HG02571 (cell line): ENCODE measurements at regions not wholly inside any gene's neighbourhood (a gene's known extent, or its start where the extent isn't known, plus 50 kb on each side); places are given as distances from the start of the nearest gene placed in this dataset.

Experiments
- ATAC-seq: cut with Tn5 transposase; IDR thresholded peaks from one replicate; pipeline ENCODE4 v1.9.1; 2021; ENCODE audit warnings: mild to moderate bottlenecking, moderate library complexity; ENCODE audit not compliant: unreplicated experiment

DNA sequence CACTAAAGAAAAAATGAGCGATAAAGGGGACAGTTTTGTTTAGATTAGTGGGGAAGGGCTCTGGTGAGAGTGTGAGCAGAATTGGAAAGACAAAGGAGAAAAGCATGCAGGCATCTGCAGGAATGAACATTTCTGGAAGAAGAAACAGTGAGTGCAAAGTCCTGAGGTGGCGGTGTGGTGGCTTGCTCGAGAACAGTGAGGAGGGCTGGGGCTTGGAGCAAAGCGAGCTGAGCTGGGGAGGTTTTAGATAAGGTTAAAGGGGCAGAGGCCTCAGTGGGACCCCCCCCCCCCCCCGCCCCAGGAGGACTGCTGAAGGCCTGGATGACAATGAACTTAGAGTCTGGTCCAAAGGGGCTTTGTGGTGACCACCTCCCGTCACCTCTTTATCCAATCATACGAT lies 202.7 kb upstream of the MVB12B start:
- ATAC-seq, result no peak

DNA sequence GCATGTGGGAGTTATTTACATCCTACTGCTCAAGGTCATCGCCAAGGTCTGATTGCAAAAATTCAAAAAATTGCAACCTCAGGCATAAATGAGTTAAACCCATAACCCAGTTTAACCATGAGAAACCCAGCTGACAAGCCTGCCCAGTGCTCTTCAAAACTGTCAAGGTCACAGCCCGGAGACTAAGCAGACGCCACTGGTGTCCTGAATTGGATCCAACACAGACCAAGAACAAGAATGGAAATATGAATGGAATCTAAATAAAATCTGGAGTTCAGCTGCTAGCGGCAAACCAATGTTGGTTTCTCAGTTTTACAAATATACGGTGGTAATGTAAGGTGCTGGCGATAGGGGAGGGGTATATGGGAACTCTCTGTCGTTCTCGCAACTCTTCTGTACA lies 201.5 kb upstream of the MVB12B start:
- no peak for ATAC-seq

DNA sequence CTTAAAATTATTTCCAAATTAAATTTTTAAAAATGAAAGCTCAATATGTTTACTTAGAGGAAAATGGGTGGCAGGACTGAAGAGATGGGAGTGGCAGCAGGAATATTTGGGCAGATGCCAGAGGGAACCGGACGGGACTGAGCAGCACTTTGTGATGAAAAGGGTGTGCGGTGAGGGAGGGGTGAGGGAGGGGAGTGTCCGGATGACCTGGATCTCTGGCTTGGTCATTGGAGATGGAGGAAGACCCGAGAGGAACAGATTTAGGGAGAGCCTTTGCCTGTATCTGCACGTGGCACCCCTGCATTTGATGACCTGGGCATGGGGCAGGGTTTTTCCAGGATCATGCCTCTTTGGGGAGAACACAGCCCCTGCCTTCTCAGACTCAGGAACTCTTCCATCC lies 201.1 kb upstream of the MVB12B start:
- ATAC-seq, result no peak

DNA sequence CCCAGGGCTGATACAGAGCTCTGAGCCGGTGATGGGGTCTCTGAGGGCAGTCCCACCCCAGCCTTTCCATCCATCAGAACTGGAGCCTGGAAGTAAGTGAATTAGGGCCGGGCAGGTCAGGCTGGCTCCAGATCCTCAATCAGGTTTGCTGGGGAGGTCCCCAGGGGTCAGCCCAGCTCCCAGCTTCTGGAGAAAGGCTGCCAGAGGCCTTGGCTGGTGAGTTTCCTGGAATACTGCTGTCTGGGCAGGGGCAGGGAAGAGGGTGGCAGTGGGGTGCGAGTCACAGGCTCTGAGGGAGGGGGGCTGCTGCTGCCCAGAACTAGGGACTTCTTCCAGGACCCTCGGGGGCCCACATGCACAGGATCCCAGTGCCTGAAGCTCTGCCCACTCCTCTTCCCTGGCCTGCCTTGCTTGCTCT lies 200.6 kb upstream of the MVB12B start:
- ATAC-seq, result no peak

DNA sequence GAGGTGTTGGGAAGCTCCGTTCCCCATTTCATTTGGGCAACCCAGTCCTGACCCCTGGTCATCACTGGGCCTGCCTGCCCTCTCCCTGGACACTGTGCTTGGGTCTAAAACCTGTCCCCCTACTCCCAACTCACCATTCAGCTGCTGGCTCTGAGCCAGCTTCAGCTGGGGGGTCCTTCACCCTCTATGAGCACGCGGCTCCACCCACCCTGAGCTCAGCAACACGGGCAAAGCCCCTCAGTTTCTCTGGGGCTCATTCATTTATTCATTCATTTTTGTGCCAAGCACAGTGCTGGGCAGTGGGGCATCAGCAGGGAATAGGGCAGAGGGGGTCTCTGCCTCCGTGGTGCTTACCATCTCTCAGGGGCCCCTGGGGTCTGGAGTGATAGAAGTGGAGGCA lies 199.8 kb upstream of the MVB12B start:
- no peak for ATAC-seq

DNA sequence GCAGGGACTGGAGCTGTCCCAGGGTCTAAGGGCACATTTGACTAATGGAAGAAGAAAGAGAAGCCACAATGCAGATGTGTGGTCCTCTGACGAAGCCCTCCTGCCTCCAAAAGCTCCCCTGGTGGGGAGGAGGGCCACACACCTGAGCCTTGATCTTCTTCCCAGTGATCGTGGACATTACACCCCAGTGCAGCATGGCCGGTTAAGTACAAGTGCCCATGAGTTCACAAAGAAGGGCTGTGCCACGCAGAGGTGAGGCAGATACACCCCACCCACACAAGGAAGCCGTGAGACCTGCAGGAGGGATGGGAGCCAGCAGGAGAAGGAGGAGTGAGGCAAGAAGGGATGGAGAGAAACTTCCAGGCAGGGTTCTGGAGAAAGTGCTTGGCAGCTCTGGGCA lies 199.0 kb upstream of the MVB12B start:
- ATAC-seq, result no peak

DNA sequence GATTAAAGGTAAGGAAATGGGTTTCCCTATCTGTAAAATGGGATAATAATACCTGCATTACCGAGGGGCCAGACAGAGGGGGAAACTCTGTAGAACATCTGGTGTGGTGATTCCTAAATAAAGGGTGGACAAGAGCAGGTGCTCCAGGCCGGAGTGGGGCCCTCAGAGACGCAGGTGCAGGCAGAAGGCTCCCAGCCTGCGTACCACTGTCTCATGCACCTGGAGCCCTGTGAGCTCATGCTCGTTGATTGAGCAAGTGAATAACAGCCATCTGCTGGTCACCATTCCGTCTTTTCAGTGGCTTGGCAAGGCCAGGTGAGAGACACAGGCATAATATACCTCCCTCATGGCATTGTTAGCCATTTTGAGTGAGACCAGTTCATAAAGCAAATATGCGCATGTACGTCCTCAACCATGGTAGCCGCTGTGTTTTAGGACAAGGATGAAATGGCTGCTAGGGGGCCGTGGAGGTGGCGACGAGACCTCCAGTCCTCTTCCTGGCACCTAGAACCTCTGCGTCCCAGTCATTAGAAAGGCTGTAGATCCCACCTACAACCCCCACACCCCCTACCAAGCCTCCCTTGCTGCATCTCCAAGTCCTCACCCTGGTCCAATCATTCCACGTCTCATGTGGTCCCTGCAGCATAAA lies 198.0 kb upstream of the MVB12B start:
- no peak for ATAC-seq

DNA sequence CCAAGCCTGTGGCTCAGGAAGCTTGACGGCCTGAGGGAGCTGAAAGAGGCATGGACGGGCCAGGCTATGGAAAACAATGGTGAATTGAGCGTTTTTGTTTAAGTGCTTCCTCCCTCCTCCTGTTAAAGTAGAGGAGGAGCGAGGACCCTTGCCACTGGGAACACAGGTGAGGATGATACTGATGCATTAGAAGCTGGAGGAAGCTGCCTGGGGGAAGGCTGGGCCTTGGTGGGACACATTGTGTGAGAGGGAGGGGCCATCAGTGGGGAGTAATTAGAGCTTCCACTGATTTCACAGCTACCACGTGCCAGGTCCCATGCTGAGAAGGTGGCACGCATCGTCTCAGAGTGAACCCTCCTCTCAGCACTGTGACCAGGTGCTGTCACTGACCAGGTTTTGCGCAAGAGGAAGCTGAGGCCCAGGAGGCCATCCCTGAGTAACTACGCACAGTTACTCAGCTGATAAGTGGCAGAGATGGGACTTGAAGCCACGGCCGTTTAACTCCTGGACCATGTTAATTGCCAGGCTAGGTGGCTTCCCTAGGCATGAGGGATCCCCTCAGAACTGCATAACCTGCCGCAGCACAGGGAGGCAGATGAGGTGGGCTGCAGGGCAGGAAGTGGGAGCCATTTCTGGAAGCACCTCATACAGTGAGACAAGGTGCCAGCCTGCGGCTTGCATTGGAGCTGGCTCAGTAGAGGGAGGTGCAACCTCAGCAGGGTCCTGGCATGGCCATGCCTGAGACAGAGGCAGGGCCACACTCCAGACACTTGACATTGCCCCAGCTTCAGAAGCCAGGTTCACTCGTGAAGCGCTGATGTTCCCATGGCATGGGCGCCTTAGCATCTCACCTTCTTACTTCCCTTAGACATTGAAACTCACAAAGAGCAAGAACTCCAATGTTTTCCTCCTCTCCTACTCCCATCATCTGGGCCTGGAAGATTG lies 195.3 kb upstream of the MVB12B start:
- no peak for ATAC-seq

DNA sequence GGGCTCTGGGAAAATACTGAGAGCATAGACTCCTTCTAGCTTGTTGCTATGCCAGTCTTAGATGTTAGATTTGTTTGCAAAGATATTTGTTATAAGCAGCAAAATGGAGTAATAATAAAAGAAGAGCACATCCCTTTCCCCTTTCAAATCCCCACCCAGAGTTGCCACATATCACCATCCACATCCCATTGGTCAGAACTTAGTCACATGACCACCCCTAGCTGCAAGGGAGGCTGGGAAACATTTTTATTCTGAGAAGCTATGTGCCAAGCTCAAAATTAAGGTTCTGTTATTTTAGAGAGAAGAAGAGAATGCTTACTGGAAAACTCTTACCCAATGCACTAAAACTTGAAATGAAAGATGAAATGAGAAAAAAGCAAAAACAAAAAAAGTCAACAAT lies 193.9 kb upstream of the MVB12B start:
- no peak for ATAC-seq

DNA sequence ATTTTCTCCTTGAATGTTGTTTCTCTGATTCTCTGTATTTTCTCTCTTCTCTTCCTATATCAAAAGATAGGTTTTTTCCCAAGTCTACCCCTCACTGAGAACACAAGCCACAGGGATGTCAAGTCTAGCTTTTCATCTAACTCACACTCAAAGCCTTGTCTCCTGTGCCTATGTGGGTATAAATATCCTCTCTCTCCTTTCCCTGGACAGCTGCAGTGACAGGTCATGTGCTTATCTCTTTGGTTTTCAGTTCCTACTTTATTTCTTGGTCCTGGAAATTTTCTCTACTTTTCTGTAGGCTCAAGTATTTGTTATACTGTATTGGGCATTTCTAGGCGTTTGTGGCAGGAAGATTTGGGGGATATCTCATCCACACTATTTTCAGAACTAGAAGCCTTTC lies 182.4 kb upstream of the MVB12B start:
- no peak for ATAC-seq

DNA sequence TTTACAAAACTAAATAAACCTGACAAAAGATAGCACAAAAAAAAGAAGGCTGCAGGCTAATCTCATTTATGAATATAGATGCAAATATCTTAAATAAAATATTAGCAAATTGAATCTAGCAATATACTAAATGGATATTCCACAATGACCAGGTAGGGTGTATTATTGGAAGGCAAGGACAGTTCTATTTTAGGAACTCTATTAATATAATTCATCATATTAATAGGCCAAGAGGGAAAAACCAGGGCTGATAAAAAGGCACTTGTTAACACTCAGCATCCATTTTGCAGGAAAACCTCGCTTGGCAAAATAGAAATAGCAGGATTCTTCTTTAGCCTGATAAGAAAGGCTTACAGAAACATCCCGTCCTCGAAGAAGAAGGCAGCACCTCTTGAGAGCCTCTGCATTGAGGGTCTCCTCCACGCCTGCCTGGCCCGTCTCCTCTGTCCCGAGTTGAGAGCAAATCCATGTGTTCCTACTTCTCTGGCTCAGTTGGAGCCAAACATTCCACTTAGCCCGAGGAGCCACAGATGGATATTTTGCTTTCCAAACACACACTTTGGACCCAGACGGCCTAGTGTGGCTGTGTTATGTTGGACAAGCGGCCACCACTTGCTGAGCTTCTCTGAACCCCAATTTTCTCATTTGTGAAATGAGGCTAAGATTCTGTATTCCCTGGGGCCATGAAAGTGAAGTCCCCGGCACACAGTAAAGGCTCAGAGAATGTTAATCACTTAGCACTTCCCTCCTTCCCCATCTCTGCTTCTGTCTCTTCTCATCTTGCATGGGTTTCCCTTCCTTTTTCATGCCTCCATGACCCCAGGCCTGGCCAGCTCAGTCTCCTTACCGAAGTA lies 181.8 kb upstream of the MVB12B start:
- ATAC-seq, result no peak

DNA sequence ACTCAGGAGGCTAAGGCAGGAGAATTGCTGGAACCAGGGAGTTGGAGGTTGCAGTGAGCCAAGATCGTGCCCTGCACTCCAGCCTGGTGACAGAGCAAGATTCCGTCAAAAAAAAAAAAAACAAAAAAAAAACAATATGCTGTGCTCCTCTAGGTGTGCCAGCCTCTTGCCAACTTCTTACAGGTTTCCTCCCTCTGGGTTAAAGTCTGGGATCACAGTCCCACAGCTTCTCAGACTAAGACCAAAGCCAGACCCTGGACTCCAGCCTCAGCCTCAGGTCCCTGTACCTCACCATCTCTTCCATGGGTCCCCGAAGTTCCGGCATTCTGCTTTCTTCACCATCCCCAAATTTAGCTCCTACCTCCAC lies 180.8 kb upstream of the MVB12B start:
- ATAC-seq, result no peak

DNA sequence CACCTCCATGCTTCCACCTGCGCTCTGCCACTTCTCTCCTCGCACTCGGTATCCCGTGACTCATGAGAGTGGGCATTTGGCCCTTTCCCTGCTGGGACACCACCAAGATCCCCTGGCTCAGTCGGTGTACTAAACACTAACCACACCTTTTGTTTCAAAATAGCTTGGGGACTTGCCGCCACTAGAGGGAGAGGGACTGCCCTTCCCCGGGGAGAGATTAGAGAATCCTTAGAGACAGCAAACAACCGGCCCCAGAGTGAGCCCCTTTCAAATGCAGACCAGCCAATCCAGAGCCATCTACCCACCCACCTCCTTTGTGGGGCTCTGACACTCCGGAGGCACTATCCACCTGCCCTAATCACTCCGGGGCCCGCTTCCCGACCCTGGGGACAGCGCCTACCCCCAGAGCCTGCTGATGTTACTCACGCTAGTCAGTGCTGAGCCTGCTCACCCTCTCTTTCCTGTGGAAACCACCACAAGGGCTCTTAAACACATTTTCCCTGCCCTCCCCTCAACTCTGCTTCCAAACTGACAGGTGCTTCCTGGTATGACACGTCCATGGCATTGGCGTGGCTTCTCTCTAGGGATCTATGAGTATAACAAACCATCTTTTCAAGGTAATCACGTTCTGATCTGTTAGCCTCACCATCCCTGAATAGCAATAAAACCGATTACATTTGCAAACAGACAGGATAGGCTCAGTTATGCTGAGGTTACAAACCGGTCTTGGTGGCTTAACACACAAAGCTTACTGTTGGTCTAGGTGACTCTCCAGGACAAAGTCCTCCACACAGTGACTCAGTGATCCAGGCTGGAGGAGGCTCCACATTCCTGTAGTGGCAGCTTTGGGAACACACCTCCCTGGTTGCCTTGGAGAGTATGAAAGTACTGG lies 180.1 kb upstream of the MVB12B start:
- ATAC-seq, result peak; percentile 63

DNA sequence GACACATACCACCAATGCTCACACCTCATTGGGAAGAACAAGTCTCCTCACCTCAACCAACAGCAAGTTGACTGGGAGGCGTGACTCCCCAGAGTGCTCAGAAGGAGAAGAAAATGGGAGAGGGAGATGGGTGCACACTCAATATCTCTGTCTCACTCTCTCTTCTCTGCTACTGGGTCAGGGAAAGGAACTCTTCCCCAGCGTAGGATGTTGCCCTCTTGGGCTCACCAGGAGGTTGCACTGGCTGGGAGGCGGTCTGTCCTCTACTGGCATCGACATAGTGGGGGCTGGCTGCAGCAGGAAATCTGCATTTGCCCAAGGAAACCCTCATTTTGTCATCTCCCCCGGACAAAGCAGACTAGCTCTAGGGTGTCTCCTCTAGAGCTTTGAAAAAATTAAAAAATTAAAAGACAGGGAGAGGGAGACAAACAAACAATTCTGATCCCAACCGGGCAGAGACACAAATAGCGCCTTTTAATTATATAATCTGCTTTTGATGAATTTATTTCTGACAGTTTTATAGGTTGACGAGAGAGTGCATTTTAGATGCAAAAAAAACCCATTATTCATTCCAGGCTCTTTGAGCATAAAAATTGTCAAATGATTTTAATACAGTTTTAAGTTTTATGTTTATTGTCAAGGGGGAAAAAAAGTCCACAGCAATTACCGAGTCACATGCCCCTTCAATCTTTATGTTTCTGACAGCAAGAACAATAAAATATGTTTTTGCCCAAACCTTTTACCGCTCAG lies 179.3 kb upstream of the MVB12B start:
- no peak for ATAC-seq

DNA sequence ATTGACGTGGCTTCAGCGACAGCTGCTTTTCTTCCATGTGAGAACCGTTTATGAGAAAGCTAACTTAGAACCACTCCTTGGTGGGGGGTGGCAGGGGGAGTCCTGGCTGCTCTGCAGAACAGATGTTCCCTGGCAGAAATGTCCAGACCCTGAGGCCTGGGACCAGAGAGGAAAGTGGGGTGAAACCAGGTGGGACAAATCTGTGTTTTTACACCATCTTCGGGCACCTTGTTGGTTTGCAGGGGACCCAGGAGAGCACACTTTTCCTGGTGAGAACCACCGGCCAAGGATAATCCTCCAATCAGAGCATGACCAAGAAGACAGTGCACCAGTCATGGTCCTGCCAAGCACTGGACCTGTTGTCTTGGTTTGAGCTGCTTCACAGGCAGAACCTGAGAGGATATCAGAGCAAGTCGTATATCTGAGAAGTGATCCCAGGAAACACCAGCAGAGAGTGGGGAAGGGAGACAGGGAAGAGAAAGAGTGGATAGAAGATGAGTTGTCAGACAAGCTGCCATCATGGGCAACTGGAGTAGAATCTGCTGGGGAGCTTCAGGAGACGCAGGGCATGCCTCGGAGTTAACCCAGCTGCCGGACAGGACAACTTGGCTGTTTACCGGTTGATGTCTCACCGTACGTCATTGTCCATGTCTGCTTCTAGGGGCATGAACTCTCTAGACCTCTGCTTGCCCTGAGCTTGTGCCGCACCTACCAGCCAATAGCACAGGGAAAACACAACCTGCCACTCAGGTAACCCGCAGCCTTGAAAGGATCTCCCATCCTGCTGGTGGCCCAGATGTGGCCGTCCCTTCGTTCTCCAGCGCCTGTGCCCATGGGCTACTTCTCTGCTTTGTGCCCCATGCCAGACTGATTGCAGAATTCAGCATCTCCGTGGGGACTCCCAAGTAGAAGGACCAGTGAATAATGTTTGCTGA lies 178.4 kb upstream of the MVB12B start:
- ATAC-seq, result no peak

DNA sequence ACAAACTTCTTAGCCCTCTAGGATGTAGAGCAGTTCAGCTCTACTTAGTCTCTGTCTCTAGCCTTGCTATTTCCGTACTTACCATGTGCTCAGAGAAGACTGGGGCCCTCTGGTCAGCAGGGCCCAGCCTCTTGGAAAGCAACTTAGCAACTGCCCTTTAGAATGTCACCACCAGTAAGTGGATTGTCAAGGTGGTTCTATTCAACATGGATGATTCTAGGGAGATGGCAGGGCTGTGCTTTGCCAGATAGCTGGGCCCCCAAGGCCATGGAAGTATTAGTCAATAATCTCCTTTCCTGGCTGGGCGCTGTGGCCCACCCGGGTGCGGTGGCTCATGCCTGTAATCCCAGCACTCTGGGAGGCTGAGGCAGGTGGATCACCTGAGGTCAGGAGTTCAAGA lies 177.6 kb upstream of the MVB12B start:
- no peak for ATAC-seq

DNA sequence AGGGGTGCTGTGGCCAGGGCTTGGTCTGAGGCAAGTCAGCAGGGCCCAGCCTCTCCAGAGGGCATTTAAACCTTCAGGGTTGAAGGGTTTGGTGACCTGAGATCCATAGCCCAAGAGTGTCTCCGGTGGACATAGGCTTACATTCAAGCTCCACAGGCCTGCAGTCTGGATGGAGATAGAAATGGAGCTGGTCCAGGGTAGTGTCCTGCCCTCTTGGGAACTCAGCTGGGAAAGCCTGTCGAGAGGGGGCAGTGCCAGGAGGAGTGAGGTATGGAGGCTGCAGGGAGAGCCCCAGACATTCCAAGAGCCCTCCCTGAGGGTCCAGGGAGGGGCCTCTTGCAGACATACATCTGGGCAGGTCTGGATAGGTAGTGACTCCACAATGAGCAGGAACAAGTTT lies 177.0 kb upstream of the MVB12B start:
- ATAC-seq, result no peak

DNA sequence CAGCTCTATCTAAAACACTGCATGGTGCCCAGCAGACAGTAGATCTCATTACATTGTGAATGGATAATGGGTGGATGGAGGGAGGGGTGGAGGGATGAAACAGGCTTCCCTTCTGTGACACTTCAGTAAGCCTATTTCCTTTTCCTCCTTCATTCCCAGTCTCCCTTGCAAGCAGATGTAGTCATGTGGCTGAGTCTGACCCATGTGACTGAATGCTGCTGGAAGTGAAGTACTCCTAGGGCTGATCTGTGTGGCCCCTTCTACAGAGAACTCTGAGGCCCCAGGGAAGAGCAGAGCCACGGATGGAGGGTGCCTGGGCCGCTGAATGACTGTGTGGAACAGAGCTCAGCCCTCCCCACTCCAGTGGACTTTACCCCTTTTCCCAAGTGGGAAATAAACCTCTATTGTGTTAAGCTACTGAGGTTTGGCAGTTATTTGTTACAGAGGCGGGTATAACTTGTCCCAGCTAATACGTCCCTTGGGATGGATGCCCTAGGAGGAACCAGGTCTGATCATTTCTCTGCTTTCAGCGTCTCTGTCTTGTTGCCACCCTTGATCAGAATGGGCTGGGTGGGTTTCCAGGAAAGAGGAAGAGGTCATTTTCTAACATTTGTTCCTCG lies 176.1 kb upstream of the MVB12B start:
- ATAC-seq, result no peak
